ENCODE measurements at regions not wholly inside any gene's neighbourhood (a gene's known extent, or its start where the extent isn't known, plus 50 kb on each side); places are given as distances from the start of the nearest gene placed in this dataset.

DNA sequence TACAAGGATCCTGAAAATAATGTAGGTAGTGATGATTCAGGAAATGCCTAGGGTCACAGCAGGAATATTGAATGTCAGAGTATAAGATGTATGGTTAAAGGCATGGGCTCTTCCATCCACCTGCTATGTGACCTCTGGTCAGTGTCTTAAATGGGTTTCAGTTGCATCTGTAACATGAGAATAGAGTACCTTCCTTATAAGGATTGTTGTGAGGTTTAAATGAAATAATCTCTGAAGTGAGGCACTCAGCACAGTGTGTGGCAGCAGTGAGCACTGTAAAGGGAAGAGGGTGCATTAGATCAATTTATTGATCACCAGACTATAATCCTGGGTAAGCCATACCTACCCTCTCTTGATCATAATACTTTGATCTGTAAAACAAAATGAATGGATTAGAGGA lies 319.1 kb downstream of the SLC4A3 start:
- intact Hi-C loops (cut with DNase I): no loop called here
- no peak for DNase-seq
- TF ChIP-seq, protein P1, sequence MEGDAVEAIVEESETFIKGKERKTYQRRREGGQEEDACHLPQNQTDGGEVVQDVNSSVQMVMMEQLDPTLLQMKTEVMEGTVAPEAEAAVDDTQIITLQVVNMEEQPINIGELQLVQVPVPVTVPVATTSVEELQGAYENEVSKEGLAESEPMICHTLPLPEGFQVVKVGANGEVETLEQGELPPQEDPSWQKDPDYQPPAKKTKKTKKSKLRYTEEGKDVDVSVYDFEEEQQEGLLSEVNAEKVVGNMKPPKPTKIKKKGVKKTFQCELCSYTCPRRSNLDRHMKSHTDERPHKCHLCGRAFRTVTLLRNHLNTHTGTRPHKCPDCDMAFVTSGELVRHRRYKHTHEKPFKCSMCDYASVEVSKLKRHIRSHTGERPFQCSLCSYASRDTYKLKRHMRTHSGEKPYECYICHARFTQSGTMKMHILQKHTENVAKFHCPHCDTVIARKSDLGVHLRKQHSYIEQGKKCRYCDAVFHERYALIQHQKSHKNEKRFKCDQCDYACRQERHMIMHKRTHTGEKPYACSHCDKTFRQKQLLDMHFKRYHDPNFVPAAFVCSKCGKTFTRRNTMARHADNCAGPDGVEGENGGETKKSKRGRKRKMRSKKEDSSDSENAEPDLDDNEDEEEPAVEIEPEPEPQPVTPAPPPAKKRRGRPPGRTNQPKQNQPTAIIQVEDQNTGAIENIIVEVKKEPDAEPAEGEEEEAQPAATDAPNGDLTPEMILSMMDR (IDR thresholded peaks at IDR 0.05): no peak
- Histone ChIP-seq H3K27ac (no peak overlapping the region), H3K9me3 (no peaks in the 10 kb centered on the region), H3K36me3 (no peaks in the 10 kb centered on the region), H3K4me1 (no peaks in the 10 kb centered on the region), H3K4me3 (no peak overlapping the region), H3K27me3 (no peaks in the 10 kb centered on the region)
- ATAC-seq: no peak

DNA sequence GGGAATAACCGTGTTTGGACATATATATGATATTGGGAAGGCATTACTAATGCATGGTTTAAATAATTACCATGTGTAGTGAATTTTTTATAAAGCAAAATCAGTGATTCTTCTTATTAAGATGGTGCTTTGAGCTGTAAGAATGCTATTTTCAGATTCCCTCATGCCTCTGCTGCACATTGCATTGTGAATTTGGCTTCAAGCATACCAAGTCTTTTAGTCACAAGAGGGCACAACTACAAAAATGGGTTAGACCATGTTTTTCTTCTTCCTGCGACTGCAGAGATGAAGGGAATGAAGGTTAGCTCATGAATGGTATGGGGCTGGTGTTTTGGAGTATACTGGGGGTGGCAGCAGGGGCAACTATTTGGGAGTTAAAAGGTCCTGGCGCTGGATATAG lies 320.1 kb downstream of the SLC4A3 start:
- Histone ChIP-seq H3K4me3 (no peak overlapping the region), H3K9me3 (no peaks in the 10 kb centered on the region), H3K27ac (no peak overlapping the region), H3K27me3 (no peaks in the 10 kb centered on the region), H3K4me1 (no peaks in the 10 kb centered on the region), H3K36me3 (no peaks in the 10 kb centered on the region)
- intact Hi-C loops (cut with DNase I): no loop called here
- DNase-seq (no peak), ATAC-seq (no peak)
- TF ChIP-seq, protein P1 (IDR thresholded peaks at IDR 0.05): no peak

DNA sequence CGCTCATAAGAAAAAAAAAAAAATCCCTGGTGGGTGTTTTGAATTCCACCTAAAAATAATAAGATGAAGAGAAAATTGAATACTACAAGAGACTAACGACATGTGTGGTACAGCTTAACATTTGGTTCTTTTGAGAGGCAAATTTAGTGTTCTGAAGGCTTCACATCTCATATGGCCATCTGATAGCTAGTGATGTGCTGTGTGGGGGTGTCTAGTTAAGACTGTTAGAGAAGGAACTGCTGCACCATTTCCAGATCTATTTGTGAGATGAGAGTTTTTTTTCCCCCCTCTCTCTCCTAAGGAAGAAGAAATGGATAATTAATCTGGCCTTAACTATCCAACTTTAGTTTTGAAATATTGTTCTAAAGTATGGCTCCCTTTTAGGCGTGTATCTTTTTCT lies 321.6 kb downstream of the SLC4A3 start:
- DNase-seq (no peak), ATAC-seq (no peak)
- Histone ChIP-seq H3K27me3 (no peaks in the 10 kb centered on the region), H3K27ac (no peak overlapping the region), H3K36me3 (no peaks in the 10 kb centered on the region), H3K4me3 (no peak overlapping the region), H3K9me3 (no peaks in the 10 kb centered on the region), H3K4me1 (no peaks in the 10 kb centered on the region)
- intact Hi-C loops (cut with DNase I): no loop called here
- TF ChIP-seq, protein P1 (IDR thresholded peaks at IDR 0.05): no peak

DNA sequence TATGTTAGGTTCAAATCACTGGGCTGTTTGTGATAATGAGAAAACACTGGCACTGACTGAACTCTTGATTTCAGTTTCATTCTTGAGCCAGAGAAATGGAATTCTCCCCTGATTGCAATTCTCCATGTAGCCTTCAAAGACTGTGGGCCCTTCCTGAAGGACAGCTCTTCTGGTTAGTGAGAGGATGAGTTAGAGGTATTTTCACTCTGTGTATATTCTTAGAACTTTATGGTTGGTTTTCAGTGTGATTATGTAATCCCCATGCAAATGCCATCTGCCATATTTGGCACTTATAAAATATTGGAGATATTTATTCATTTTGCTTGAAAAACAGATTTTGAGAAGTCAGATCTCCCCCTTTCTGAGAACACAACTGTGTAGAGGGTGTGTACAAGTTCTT lies 323.7 kb downstream of the SLC4A3 start:
- Histone ChIP-seq H3K4me3 (no peak overlapping the region), H3K27ac (no peak overlapping the region), H3K36me3 (no peaks in the 10 kb centered on the region), H3K4me1 (no peaks in the 10 kb centered on the region), H3K9me3 (no peaks in the 10 kb centered on the region), H3K27me3 (no peaks in the 10 kb centered on the region)
- TF ChIP-seq, protein P1 (IDR thresholded peaks at IDR 0.05): no peak
- DNase-seq (no peak), ATAC-seq (no peak)
- intact Hi-C loops (cut with DNase I): no loop called here

DNA sequence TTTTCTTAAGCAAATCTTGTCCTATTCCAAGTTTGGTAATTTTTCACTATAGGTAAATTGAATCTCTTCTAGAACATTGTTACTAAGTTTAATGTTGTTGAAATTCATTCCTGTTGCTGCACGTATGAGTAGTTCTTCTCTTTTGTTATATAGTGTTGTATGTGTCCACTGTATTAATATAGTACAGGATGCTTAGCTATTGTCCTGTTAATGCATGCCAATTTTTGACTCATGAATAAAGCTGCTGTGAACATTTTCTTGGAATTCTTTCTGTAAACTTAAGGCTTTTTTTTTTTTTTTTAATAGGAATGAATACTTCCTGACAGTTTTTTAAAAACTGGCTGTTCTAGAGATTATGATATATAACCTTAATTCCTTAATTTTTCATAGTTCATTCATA lies 326.9 kb downstream of the SLC4A3 start:
- Histone ChIP-seq H3K36me3 (no peaks in the 10 kb centered on the region), H3K4me3 (no peak overlapping the region), H3K9me3 (no peaks in the 10 kb centered on the region), H3K27me3 (no peaks in the 10 kb centered on the region), H3K4me1 (no peaks in the 10 kb centered on the region), H3K27ac (no peak overlapping the region)
- DNase-seq: no peak
- TF ChIP-seq, protein P1 (IDR thresholded peaks at IDR 0.05): no peak
- ATAC-seq: no peak
- intact Hi-C loops (cut with DNase I): no loop called here

DNA sequence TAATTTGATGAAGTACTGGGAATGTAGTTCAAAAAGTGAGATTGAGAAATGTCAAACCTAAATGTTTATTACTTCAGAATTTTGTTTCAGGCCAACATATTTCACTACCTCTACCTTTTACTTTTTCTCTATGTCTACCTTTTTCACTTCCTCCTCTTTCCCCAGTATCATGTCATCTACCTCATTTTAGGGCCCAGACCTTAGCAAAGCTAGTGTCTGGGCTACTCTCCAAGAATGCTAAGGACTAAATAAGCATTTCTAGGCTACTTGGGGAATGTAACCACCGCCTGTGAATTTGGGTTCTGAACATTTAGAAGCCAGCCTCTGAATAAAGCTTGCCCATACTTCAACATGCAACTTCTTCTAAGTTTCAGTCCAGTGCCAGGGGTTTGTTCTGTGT lies 330.4 kb downstream of the SLC4A3 start:
- no peak overlapping the region for H3K4me3 ChIP-seq
- DNase-seq (no peak), ATAC-seq (no peak)
- intact Hi-C loops (cut with DNase I): no loop called here
- H3K4me1 ChIP-seq: no peaks in the 10 kb centered on the region
- no peak overlapping the region for H3K27ac ChIP-seq
- H3K36me3 ChIP-seq: no peaks in the 10 kb centered on the region
- H3K9me3 ChIP-seq: no peaks in the 10 kb centered on the region
- TF ChIP-seq, protein P1 (IDR thresholded peaks at IDR 0.05): no peak
- H3K27me3 ChIP-seq: no peaks in the 10 kb centered on the region

Data from upper lobe of right lung (tissue), 1 donor.